ENCODE measurements at regions not wholly inside any gene's neighbourhood (a gene's known extent, or its start where the extent isn't known, plus 50 kb on each side); places are given as distances from the start of the nearest gene placed in this dataset.

DNA sequence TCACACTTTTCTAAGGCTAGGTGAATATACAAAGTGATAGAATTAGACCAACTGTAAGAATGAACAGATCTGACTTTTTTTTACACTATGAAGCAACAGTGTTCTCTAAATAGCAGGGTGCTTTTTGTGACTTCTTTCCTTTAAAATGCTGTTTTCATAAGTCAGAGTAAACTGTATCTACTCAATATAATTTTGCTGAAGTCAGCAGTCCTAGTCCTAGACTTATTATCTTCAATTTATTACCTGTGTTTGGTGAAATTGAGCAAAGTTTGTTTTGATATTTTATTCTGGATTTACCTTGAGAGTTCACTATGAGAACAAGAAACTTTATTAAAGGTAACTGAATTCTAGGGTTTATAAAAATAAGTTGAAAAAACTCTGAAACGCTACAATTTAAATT, 651.3 kb upstream of the MIS18BP1 start:
- Histone ChIP-seq H3K4me1 (ENCODE audit: low read length) (no peaks in the 10 kb centered on the region), H3K4me3 (ENCODE audit: low read length) (no peak overlapping the region), H3K9me2 (replicated peaks; ENCODE audit: insufficient read depth, low read length) (no peaks in the 10 kb centered on the region), H3K27ac (ENCODE audit: low read length) (no peak overlapping the region), H3K9ac (ENCODE audit: low read length) (no peak overlapping the region), H3K36me3 (replicated peaks; ENCODE audit: insufficient read depth, low read length) (no peaks in the 10 kb centered on the region), H3K27me3 (replicated peaks; ENCODE audit: insufficient read depth, low read length) (no peaks in the 10 kb centered on the region), H2AFZ (ENCODE audit: low read length) (no peak overlapping the region), H4K20me1 (ENCODE audit: insufficient read depth, low read length) (no peaks in the 10 kb centered on the region), H3K4me2 (ENCODE audit: low read depth, low read length) (no peak overlapping the region), H3K79me2 (ENCODE audit: low read length) (no peaks in the 10 kb centered on the region), H3K9me3 (replicated peaks; ENCODE audit: insufficient read depth, low read length) (no peaks in the 10 kb centered on the region), H3F3A (ENCODE audit: insufficient read depth, low read length) (no peaks in the 10 kb centered on the region)
- DNase-seq, result no peak
- TF ChIP-seq, protein P1, sequence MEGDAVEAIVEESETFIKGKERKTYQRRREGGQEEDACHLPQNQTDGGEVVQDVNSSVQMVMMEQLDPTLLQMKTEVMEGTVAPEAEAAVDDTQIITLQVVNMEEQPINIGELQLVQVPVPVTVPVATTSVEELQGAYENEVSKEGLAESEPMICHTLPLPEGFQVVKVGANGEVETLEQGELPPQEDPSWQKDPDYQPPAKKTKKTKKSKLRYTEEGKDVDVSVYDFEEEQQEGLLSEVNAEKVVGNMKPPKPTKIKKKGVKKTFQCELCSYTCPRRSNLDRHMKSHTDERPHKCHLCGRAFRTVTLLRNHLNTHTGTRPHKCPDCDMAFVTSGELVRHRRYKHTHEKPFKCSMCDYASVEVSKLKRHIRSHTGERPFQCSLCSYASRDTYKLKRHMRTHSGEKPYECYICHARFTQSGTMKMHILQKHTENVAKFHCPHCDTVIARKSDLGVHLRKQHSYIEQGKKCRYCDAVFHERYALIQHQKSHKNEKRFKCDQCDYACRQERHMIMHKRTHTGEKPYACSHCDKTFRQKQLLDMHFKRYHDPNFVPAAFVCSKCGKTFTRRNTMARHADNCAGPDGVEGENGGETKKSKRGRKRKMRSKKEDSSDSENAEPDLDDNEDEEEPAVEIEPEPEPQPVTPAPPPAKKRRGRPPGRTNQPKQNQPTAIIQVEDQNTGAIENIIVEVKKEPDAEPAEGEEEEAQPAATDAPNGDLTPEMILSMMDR (IDR thresholded peaks at IDR 0.05; ENCODE audit: low read length), result no peak
- no peak for TF ChIP-seq EZH2phosphoT487 (IDR thresholded peaks at IDR 0.05; ENCODE audit: low read length)
- no peak for TF ChIP-seq EZH2 (optimal IDR thresholded peaks at IDR 0.05; ENCODE audit: low read depth, low read length)

DNA sequence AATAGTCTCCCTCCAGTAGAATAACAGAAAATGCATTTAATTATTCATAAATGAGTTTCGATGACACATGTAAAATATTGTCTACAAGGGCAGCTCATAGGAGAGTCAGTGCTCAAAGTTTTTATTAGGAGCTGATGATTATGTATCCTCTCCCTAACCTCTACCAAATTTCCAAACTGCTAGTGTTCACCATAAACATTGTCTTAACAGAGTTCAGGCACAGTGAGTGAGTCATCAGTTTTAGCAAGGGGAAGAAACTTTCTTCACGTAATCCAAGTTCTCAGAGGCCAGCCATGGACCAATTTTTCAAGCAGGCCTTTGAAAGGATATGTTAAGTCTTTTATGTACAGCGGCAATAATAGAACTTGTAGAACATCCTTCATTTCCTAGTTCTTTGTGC, 649.2 kb upstream of the MIS18BP1 start:
- no peaks in the 10 kb centered on the region for H3K27me3 ChIP-seq (replicated peaks; ENCODE audit: insufficient read depth, low read length)
- no peak for DNase-seq
- no peak overlapping the region for H3K4me2 ChIP-seq (ENCODE audit: low read depth, low read length)
- H3K4me1 ChIP-seq (ENCODE audit: low read length), result no peaks in the 10 kb centered on the region
- H3K9me3 ChIP-seq (replicated peaks; ENCODE audit: insufficient read depth, low read length), result no peaks in the 10 kb centered on the region
- H3K4me3 ChIP-seq (ENCODE audit: low read length), result no peak overlapping the region
- no peaks in the 10 kb centered on the region for H4K20me1 ChIP-seq (ENCODE audit: insufficient read depth, low read length)
- no peak overlapping the region for H3K9ac ChIP-seq (ENCODE audit: low read length)
- H3K9me2 ChIP-seq (replicated peaks; ENCODE audit: insufficient read depth, low read length), result no peaks in the 10 kb centered on the region
- TF ChIP-seq EZH2phosphoT487 (IDR thresholded peaks at IDR 0.05; ENCODE audit: low read length), result no peak
- TF ChIP-seq, protein P1 (IDR thresholded peaks at IDR 0.05; ENCODE audit: low read length), result no peak
- H2AFZ ChIP-seq (ENCODE audit: low read length), result no peak overlapping the region
- no peaks in the 10 kb centered on the region for H3K36me3 ChIP-seq (replicated peaks; ENCODE audit: insufficient read depth, low read length)
- H3F3A ChIP-seq (ENCODE audit: insufficient read depth, low read length), result no peaks in the 10 kb centered on the region
- no peak overlapping the region for H3K27ac ChIP-seq (ENCODE audit: low read length)
- no peaks in the 10 kb centered on the region for H3K79me2 ChIP-seq (ENCODE audit: low read length)

DNA sequence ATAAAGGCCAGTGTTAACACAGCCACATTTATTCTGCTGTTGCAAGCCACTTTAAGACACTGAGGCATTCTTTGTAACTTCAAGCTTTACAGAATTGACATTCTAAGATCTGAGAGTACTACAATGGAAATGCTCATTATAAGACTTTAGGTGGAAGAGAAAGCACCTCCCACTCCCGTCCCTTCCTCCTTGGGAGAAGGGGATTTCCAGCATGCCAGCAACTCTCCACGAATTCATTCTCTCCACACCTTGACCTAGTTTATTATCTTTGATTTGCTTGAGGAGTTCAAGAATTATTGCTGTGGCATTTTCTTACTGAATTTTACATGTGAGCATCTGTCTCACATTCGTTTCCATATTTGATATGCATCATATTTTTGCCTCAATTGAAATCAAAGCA, 644.4 kb upstream of the MIS18BP1 start:
- Histone ChIP-seq H3K4me3 (ENCODE audit: low read length) (no peak overlapping the region), H3K27ac (ENCODE audit: low read length) (no peak overlapping the region), H3K9me3 (replicated peaks; ENCODE audit: insufficient read depth, low read length) (no peaks in the 10 kb centered on the region), H3K4me1 (ENCODE audit: low read length) (no peaks in the 10 kb centered on the region), H4K20me1 (ENCODE audit: insufficient read depth, low read length) (no peaks in the 10 kb centered on the region), H2AFZ (ENCODE audit: low read length) (no peak overlapping the region), H3K4me2 (ENCODE audit: low read depth, low read length) (no peak overlapping the region), H3K9ac (ENCODE audit: low read length) (no peak overlapping the region), H3F3A (ENCODE audit: insufficient read depth, low read length) (no peaks in the 10 kb centered on the region), H3K36me3 (replicated peaks; ENCODE audit: insufficient read depth, low read length) (no peaks in the 10 kb centered on the region), H3K9me2 (replicated peaks; ENCODE audit: insufficient read depth, low read length) (no peaks in the 10 kb centered on the region), H3K27me3 (replicated peaks; ENCODE audit: insufficient read depth, low read length) (no peaks in the 10 kb centered on the region), H3K79me2 (ENCODE audit: low read length) (no peaks in the 10 kb centered on the region)
- TF ChIP-seq, protein P1 (IDR thresholded peaks at IDR 0.05; ENCODE audit: low read length), result no peak
- DNase-seq, result no peak

- Histone ChIP-seq H3K27me3 (replicated peaks; ENCODE audit: insufficient read depth, low read length) (no peaks in the 10 kb centered on the region), H3F3A (ENCODE audit: insufficient read depth, low read length) (no peaks in the 10 kb centered on the region), H4K20me1 (ENCODE audit: insufficient read depth, low read length) (no peaks in the 10 kb centered on the region), H3K4me3 (ENCODE audit: low read length) (no peak overlapping the region), H3K36me3 (replicated peaks; ENCODE audit: insufficient read depth, low read length) (no peaks in the 10 kb centered on the region), H2AFZ (ENCODE audit: low read length) (no peak overlapping the region), H3K4me1 (ENCODE audit: low read length) (no peaks in the 10 kb centered on the region), H3K79me2 (ENCODE audit: low read length) (no peaks in the 10 kb centered on the region), H3K9me3 (replicated peaks; ENCODE audit: insufficient read depth, low read length) (no peaks in the 10 kb centered on the region), H3K4me2 (ENCODE audit: low read depth, low read length) (no peak overlapping the region), H3K9ac (ENCODE audit: low read length) (no peak overlapping the region), H3K27ac (ENCODE audit: low read length) (no peak overlapping the region), H3K9me2 (replicated peaks; ENCODE audit: insufficient read depth, low read length) (no peaks in the 10 kb centered on the region)
- no peak for DNase-seq
- TF ChIP-seq EZH2phosphoT487 (IDR thresholded peaks at IDR 0.05; ENCODE audit: low read length) (no peak), EZH2 (optimal IDR thresholded peaks at IDR 0.05; ENCODE audit: low read depth, low read length) (no peak)
- TF ChIP-seq, protein P1 (IDR thresholded peaks at IDR 0.05; ENCODE audit: low read length), result no peak
These were observed 640.1 kb upstream of the MIS18BP1 start for GRCh38 chr14:45893127-45893526.

Data from MM.1S (cell line).